ENCODE measurements at regions not wholly inside any gene's neighbourhood (a gene's known extent, or its start where the extent isn't known, plus 50 kb on each side); places are given as distances from the start of the nearest gene placed in this dataset.
"Not testable (repeated sequence)": the region's sequence is repeated elsewhere in the genome, so short reads cannot be mapped to it uniquely, and the experiment has no call there.

- no peak for DNase-seq
These were observed 301.5 kb downstream of the NDUFA10 start for GRCh38 chr2:239723486-239724193.

GRCh38 chr2:239722760-239723470 is 302.2 kb downstream of the NDUFA10 start:
- DNase-seq, result no peak

GRCh38 chr2:239721991-239722759 is 303.0 kb downstream of the NDUFA10 start:
- no peak for DNase-seq

- DNase-seq, result no peak
These were observed 303.6 kb downstream of the NDUFA10 start for GRCh38 chr2:239721531-239721930.

- DNase-seq, result no peak
These were observed 304.5 kb downstream of the NDUFA10 start for GRCh38 chr2:239720361-239721360.

- DNase-seq, result no peak
These were observed 305.3 kb downstream of the NDUFA10 start for GRCh38 chr2:239719791-239720360.

- DNase-seq, result not testable (repeated sequence)
These were observed 306.2 kb downstream of the NDUFA10 start for GRCh38 chr2:239718991-239719390.

GRCh38 chr2:239717706-239718105 is 307.4 kb downstream of the NDUFA10 start:
- DNase-seq, result no peak

- no peak for DNase-seq
These were observed 307.8 kb downstream of the NDUFA10 start for GRCh38 chr2:239717319-239717675.

- no peak for DNase-seq
These were observed 308.4 kb downstream of the NDUFA10 start for GRCh38 chr2:239716536-239717318.

GRCh38 chr2:239716009-239716408 is 309.1 kb downstream of the NDUFA10 start:
- DNase-seq, result no peak

GRCh38 chr2:239715606-239716005 is 309.5 kb downstream of the NDUFA10 start:
- DNase-seq, result no peak

GRCh38 chr2:239715202-239715601 is 309.9 kb downstream of the NDUFA10 start:
- no peak for DNase-seq

GRCh38 chr2:239714116-239714515 is 311.0 kb downstream of the NDUFA10 start:
- DNase-seq, result no peak

GRCh38 chr2:239712755-239713154 is 311.9 kb upstream of the HDAC4 start:
- no peak for DNase-seq

GRCh38 chr2:239711911-239712570 is 311.2 kb upstream of the HDAC4 start:
- DNase-seq, result no peak

GRCh38 chr2:239710953-239711861 is 310.4 kb upstream of the HDAC4 start:
- DNase-seq, result no peak

GRCh38 chr2:239706367-239706766 is 305.5 kb upstream of the HDAC4 start:
- no peak for DNase-seq

- no peak for DNase-seq
These were observed 303.9 kb upstream of the HDAC4 start for GRCh38 chr2:239704737-239705136.

GRCh38 chr2:239703834-239704233 is 303.0 kb upstream of the HDAC4 start:
- DNase-seq, result no peak
